Transverse colon (tissue), 4 donors: ENCODE measurements at regions not wholly inside any gene's neighbourhood (a gene's known extent, or its start where the extent isn't known, plus 50 kb on each side); places are given as distances from the start of the nearest gene placed in this dataset.

Experiments
- DNase-seq: peaks from one replicate; pipeline ENCODE4 v3.0.0-alpha.2; 2019
- H3K27ac ChIP-seq, 4 donors: fragments of 200-600 bp; sonication (generic); 2 replicates each; pipeline ENCODE4 v1.5.1; 2016 to 2018; ENCODE audit warnings: inconsistent platforms in 4 of 4
- H3K27me3 ChIP-seq: fragments of 200-600 bp; sonication (generic); 2 replicates; pipeline ENCODE4 v1.5.1; 2017; ENCODE audit warnings: inconsistent platforms
- H3K36me3 ChIP-seq, 4 donors: fragments of 200-600 bp; sonication (generic); 2 replicates each; pipeline ENCODE4 v1.5.1; 2017 to 2019; ENCODE audit warnings: inconsistent platforms in 4 of 4
- H3K4me1 ChIP-seq, 4 donors: fragments of 200-600 bp; sonication (generic); 2 replicates each; pipeline ENCODE4 v1.5.1; 2017 to 2020; ENCODE audit warnings: inconsistent platforms in 4 of 4
- H3K4me3 ChIP-seq, 4 donors: fragments of 200-600 bp; sonication (generic); 1 replicate in 1 of 4; 2 replicates in 3 of 4; pipeline versions ENCODE4 v1.5.1 to v1.6.1; 2017 to 2019; ENCODE audit warnings: inconsistent platforms in 4 of 4
- H3K9me3 ChIP-seq, 2 donors: fragments of 200-600 bp; sonication (generic); 2 replicates each; pipeline ENCODE4 v1.5.1; 2017 to 2019; ENCODE audit warnings: inconsistent platforms in 2 of 2
- CTCF ChIP-seq, 5 experiments: fragments of 200-600 bp in 3 of 5; fragments of 450-650 bp in 2 of 5; sonication (generic) in 3 of 5; IDR thresholded peaks; 1 replicate in 2 of 5; 2 replicates in 3 of 5; pipeline ENCODE4 v1.5.1; 2016 to 2017; ENCODE audit warnings: antibody characterized with exemption in 5 of 5, inconsistent platforms in 3 of 5, mild to moderate bottlenecking in 2 of 5, moderate library complexity in 1 of 5
- EP300 ChIP-seq: sonication (generic); formaldehyde crosslinking; IDR thresholded peaks from one replicate; pipeline ENCODE4 v1.6.1; 2017; ENCODE audit warnings: antibody characterized with exemption, low read depth
- POLR2A ChIP-seq: fragments of 450-650 bp; IDR thresholded peaks from one replicate; pipeline ENCODE4 v1.6.1; 2016; ENCODE audit warnings: antibody characterized with exemption, mild to moderate bottlenecking, moderate library complexity
- POLR2AphosphoS5 ChIP-seq, 3 donors: sonication (generic); formaldehyde crosslinking; IDR thresholded peaks; one replicate each; pipeline ENCODE4 v1.6.1; 2016; ENCODE audit warnings: antibody characterized with exemption in 3 of 3
- WGBS, 2 donors: methylation state at CpG; one replicate each; pipeline ENCODE4 v1.1.5; 2018; ENCODE audit warnings: low coverage in 1 of 2; 5-methylcytosine and 5-hydroxymethylcytosine counted together
- in situ Hi-C, 4 donors: fragments of 200-750 bp; cut with MboI; loops; one replicate each; pipeline versions ENCODE4 v1.15.0 to v1.15.1; 2017; ENCODE audit warnings: low sequenced_read_pairs in 3 of 4, low pct_ligation_motif_present in 1 of 4, low pct_unique_long_range_greater_than_20kb in 1 of 4
- intact Hi-C: fragments of 100-400 bp; cut with DNase I; formaldehyde crosslinking; loops from one replicate; pipeline ENCODE4 v1.15.1; 2023; ENCODE audit warnings: low total_unique reads

DNA sequence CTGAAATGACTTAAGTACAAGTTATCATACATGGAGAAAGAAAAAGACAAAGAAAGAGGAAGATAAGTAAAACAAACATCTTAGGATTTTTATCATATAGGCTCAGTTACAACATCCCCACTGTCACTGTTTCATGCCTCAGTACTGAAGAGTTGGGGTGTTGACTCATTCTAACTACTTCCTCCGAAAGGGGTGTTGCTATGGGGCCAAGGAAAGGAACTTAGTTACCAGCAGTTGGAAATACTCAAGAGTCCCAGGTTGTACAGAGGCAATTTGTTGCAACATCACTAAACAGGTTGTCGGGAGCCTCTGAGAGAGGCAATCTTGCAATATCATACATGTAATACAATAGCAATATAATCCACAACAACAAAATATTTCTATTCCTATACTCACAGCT lies 1264.7 kb downstream of the PCDH7 start:
- no peak for DNase-seq
- no peak overlapping the region for H3K27ac ChIP-seq
- H3K4me1 ChIP-seq, result no peaks in the 10 kb centered on the region
- TF ChIP-seq CTCF (IDR thresholded peaks at IDR 0.05) (no peak), EP300 (no peak), POLR2AphosphoS5 (IDR thresholded peaks at IDR 0.05) (no peak), POLR2A (no peak)
- H3K9me3 ChIP-seq, result no peaks in the 10 kb centered on the region
- intact Hi-C loops, result no loop called here
- no peaks in the 10 kb centered on the region for H3K27me3 ChIP-seq
- in situ Hi-C loops, result no loop called here
- 84 to 88% methylated on average over 2 of the region's 2 CpGs for WGBS, 2 donors
- H3K4me3 ChIP-seq, result no peak overlapping the region
- H3K36me3 ChIP-seq, result no peaks in the 10 kb centered on the region

DNA sequence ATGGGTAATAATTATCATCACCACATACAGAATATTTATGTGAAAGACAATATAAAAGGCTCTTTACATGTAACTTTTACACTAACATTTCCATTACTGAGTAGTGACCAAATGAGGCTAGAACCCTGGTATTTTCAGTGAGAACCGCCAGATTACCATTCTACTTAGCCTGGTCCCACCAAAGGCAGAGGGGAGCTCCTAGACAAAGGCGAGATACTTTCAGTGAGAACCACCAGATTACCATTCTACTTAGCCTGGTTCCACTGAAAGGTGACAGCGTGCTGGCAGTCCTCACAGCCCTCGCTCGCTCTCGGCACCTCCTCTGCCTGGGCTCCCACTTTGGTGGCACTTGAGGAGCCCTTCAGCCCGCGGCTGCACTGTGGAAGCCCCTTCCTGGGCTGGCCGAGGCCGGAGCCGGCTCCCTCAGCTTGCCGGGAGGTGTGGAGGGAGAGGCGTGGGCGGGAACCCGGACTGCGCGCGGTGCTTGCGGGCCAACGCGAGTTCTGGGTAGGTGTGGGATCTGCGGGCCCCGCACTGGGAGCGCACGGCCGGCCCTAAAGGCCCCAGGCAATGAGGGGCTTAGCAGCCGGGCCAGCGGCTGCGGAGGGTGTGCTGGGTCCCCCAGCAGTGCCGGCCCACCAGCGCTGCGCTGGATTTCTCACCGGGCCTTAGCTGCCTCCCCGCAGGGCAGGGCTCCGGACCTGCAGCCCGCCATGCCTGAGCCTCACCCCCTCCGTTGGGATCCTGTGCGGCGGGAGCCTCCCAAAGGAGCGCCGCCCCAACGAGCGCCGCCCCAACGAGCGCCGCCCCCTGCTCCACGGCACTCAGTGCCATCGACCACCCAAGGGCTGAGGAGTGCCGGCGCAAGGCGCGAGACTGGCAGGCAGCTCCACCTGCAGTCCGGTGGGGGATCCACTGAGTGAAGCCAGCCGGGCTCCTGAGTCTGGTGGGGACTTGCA lies 1276.1 kb downstream of the PCDH7 start:
- no peaks in the 10 kb centered on the region for H3K9me3 ChIP-seq
- H3K27me3 ChIP-seq, result no peaks in the 10 kb centered on the region
- TF ChIP-seq POLR2AphosphoS5 (IDR thresholded peaks at IDR 0.05), result no peak
- no peak for TF ChIP-seq EP300
- TF ChIP-seq POLR2A, result no peak
- H3K4me1 ChIP-seq, result no peaks in the 10 kb centered on the region
- no peak for DNase-seq
- in situ Hi-C loops (no loop called here), intact Hi-C loops (no loop called here)
- H3K4me3 ChIP-seq, result peak overlapping the region in 1 of 4 donors; percentile 5
- H3K36me3 ChIP-seq, result no peaks in the 10 kb centered on the region
- no peak overlapping the region for H3K27ac ChIP-seq
- WGBS, 2 donors, result 90 to 96% methylated on average over 1 to 28 of the region's 55 CpGs

GRCh38 chr4:31998807-31999206 lies 1278.6 kb downstream of the PCDH7 start:
- no peaks in the 10 kb centered on the region for H3K36me3 ChIP-seq
- H3K27ac ChIP-seq, result no peak overlapping the region
- DNase-seq, result no peak
- no peaks in the 10 kb centered on the region for H3K27me3 ChIP-seq
- in situ Hi-C loops (no loop called here), intact Hi-C loops (no loop called here)
- TF ChIP-seq POLR2AphosphoS5 (IDR thresholded peaks at IDR 0.05), result no peak
- no peak for TF ChIP-seq EP300
- no peak for TF ChIP-seq POLR2A
- no peak for TF ChIP-seq CTCF (IDR thresholded peaks at IDR 0.05)
- no peaks in the 10 kb centered on the region for H3K9me3 ChIP-seq
- 85 to 94% methylated on average over 2 of the region's 2 CpGs for WGBS, 2 donors
- H3K4me3 ChIP-seq, result no peak overlapping the region
- no peaks in the 10 kb centered on the region for H3K4me1 ChIP-seq

- no peak for DNase-seq
- Histone ChIP-seq H3K4me1 (no peaks in the 10 kb centered on the region), H3K9me3 (no peaks in the 10 kb centered on the region), H3K27me3 (no peaks in the 10 kb centered on the region), H3K4me3 (no peak overlapping the region), H3K36me3 (no peaks in the 10 kb centered on the region), H3K27ac (no peak overlapping the region)
- in situ Hi-C loops (no loop called here), intact Hi-C loops (no loop called here)
- 73 to 94% methylated on average over 1 of the region's 1 CpG for WGBS, 2 donors
- TF ChIP-seq POLR2AphosphoS5 (IDR thresholded peaks at IDR 0.05) (no peak), EP300 (no peak), POLR2A (no peak), CTCF (IDR thresholded peaks at IDR 0.05) (no peak)
Measured at GRCh38 chr4:31999848-32000247, 1279.7 kb downstream of the PCDH7 start.
